ENCODE measurements at regions not wholly inside any gene's neighbourhood (a gene's known extent, or its start where the extent isn't known, plus 50 kb on each side); places are given as distances from the start of the nearest gene placed in this dataset.

DNA sequence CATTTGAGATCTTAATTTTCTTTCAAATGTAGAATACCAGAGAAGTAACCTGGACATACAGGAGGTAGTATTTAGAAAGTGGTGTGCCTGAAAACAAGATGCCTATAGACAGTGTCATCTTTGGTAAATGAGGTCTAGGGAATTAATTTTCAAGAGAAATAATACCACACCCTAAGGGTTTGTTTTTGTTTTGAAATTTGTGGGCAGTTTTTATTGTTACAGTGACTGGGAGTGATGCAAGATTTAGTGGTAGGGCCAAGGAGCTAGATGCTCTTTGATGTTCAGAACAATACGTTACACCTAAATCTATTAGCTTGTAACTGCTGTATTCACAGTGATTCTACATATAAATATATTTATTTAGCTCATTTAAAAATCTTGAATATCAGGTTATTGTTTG is 856.5 kb upstream of the MAP3K7 start:
- no peaks in the 10 kb centered on the region for H3K36me3 ChIP-seq
- intact Hi-C loops (cut with DNase I; ENCODE audit: low total_unique reads), result no loop called here
- no peak for TF ChIP-seq CTCF (IDR thresholded peaks at IDR 0.05)
- no peaks in the 10 kb centered on the region for H3K9me3 ChIP-seq
- H3K4me3 ChIP-seq, result no peak overlapping the region
- H3K4me1 ChIP-seq, result no peaks in the 10 kb centered on the region
- DNase-seq, result no peak
- H3K27ac ChIP-seq, result no peak overlapping the region
- no peaks in the 10 kb centered on the region for H3K27me3 ChIP-seq

- H3K9me3 ChIP-seq, result no peaks in the 10 kb centered on the region
- no peaks in the 10 kb centered on the region for H3K36me3 ChIP-seq
- intact Hi-C loops (cut with DNase I; ENCODE audit: low total_unique reads), result no loop called here
- no peaks in the 10 kb centered on the region for H3K4me1 ChIP-seq
- no peak overlapping the region for H3K27ac ChIP-seq
- no peak overlapping the region for H3K4me3 ChIP-seq
- no peak for TF ChIP-seq CTCF (IDR thresholded peaks at IDR 0.05)
- DNase-seq, result no peak
- no peaks in the 10 kb centered on the region for H3K27me3 ChIP-seq
Measured at GRCh38 chr6:91442342-91442741, 855.5 kb upstream of the MAP3K7 start.

DNA sequence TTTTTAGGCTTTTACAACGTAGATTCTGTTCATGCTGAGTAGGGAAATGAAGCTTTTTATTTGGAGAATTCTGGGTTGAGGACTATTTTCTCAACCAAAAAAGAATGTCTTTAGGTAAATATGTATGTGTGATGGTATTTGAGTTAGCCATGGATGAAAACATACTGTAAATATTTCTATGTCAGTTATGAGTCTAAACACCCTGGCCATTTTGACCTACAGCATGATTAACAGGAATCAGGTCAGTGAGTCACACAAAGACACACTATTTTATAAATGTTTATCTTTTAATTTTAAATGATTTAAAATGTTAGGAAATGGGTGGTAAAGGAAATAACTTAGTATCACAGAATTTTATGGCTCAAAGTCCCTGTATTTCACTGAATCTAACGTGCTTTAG is 851.7 kb upstream of the MAP3K7 start:
- no peak for TF ChIP-seq CTCF (IDR thresholded peaks at IDR 0.05)
- intact Hi-C loops (cut with DNase I; ENCODE audit: low total_unique reads), result no loop called here
- no peaks in the 10 kb centered on the region for H3K36me3 ChIP-seq
- no peaks in the 10 kb centered on the region for H3K27me3 ChIP-seq
- H3K4me3 ChIP-seq, result no peak overlapping the region
- H3K4me1 ChIP-seq, result no peaks in the 10 kb centered on the region
- no peak overlapping the region for H3K27ac ChIP-seq
- DNase-seq, result no peak
- no peaks in the 10 kb centered on the region for H3K9me3 ChIP-seq

DNA sequence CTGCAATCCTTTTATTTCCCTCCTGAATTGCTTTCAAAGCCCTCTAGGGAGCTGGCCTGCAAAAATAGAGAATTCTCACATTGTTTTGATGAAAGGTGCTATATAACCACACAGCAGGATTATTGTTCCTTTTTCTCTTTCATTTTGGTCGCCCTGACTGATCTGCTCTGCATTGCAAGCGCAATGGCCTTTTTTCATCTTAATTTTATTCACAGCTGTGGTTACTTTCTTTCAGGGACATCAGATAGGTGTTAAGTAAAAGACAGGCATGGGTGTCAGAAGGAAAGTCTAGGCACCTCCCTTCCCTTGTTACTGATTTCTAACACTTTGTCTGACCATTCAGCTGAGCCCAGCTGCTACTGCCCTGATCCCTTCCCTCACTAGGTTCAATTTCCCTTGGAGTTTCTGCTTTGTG is 850.5 kb upstream of the MAP3K7 start:
- H3K9me3 ChIP-seq, result no peaks in the 10 kb centered on the region
- H3K4me1 ChIP-seq, result no peaks in the 10 kb centered on the region
- no peak overlapping the region for H3K27ac ChIP-seq
- TF ChIP-seq CTCF (IDR thresholded peaks at IDR 0.05), result no peak
- no peaks in the 10 kb centered on the region for H3K36me3 ChIP-seq
- DNase-seq, result no peak
- no peaks in the 10 kb centered on the region for H3K27me3 ChIP-seq
- H3K4me3 ChIP-seq, result no peak overlapping the region
- intact Hi-C loops (cut with DNase I; ENCODE audit: low total_unique reads), result no loop called here

DNA sequence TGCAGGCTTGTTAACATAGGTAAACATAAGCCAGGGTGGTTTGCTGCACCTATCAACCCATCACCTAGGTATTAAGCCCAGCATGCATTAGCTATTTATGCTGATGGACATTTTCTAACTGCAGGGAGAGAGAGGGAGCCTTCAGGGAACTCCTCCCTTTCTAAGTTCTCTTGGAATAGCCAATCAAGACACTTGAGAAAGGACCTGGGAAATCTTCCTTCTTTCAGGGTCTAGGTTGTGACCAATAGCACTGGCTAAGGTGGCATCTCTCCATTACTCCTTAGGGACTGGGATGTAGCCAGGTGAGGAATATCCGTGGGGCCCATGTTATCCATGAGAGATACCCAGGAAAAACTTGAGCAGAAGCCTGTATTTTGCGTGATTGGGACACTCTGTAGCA is 849.6 kb upstream of the MAP3K7 start:
- Histone ChIP-seq H3K9me3 (no peaks in the 10 kb centered on the region), H3K27ac (no peak overlapping the region), H3K27me3 (no peaks in the 10 kb centered on the region), H3K36me3 (no peaks in the 10 kb centered on the region), H3K4me1 (no peaks in the 10 kb centered on the region), H3K4me3 (no peak overlapping the region)
- DNase-seq, result no peak
- no peak for TF ChIP-seq CTCF (IDR thresholded peaks at IDR 0.05)
- intact Hi-C loops (cut with DNase I; ENCODE audit: low total_unique reads), result no loop called here

GRCh38 chr6:91435630-91436029 is 848.8 kb upstream of the MAP3K7 start:
- DNase-seq, result no peak
- intact Hi-C loops (cut with DNase I; ENCODE audit: low total_unique reads), result no loop called here

More at GRCh38 chr6:91435630-91436029, 848.8 kb upstream of the MAP3K7 start:
- Histone ChIP-seq H3K27me3 (no peaks in the 10 kb centered on the region), H3K4me1 (no peaks in the 10 kb centered on the region), H3K9me3 (no peaks in the 10 kb centered on the region), H3K4me3 (no peak overlapping the region), H3K27ac (no peak overlapping the region), H3K36me3 (no peaks in the 10 kb centered on the region)
- no peak for TF ChIP-seq CTCF (IDR thresholded peaks at IDR 0.05)
